AG09319 (cell line): ENCODE measurements at regions not wholly inside any gene's neighbourhood (a gene's known extent, or its start where the extent isn't known, plus 50 kb on each side); places are given as distances from the start of the nearest gene placed in this dataset.

Experiments
- DNase-seq: peaks from one replicate; pipeline ENCODE4 v3.0.0-alpha.2; 2010; ENCODE audit warnings: low read depth; ENCODE audit errors: extremely low read depth
- CTCF ChIP-seq: IDR thresholded peaks from 2 replicates; pipeline ENCODE4 v1.5.1; 2011; ENCODE audit warnings: low read depth, mild to moderate bottlenecking, inconsistent platforms, low read length, moderate library complexity

GRCh38 chr6:148138573-148138972 is 204.1 kb upstream of the SASH1 start:
- no peak for DNase-seq
- TF ChIP-seq CTCF: no peak

- TF ChIP-seq CTCF: no peak
- DNase-seq: no peak
These were observed 201.7 kb upstream of the SASH1 start for GRCh38 chr6:148140772-148141557.

- no peak for DNase-seq
- no peak for TF ChIP-seq CTCF
These were observed 199.8 kb upstream of the SASH1 start for GRCh38 chr6:148142821-148143220.

GRCh38 chr6:148143771-148144170 is 198.9 kb upstream of the SASH1 start:
- no peak for TF ChIP-seq CTCF
- no peak for DNase-seq

GRCh38 chr6:148144917-148145521 is 197.6 kb upstream of the SASH1 start:
- peak; percentile 14 for DNase-seq
- TF ChIP-seq CTCF: peak; percentile 78

- DNase-seq: no peak
- TF ChIP-seq CTCF: no peak
These were observed 195.7 kb upstream of the SASH1 start for GRCh38 chr6:148146717-148147462.

GRCh38 chr6:148147463-148147830 is 195.2 kb upstream of the SASH1 start:
- no peak for DNase-seq

More at GRCh38 chr6:148147463-148147830, 195.2 kb upstream of the SASH1 start:
- TF ChIP-seq CTCF: no peak
